ENCODE measurements at regions not wholly inside any gene's neighbourhood (a gene's known extent, or its start where the extent isn't known, plus 50 kb on each side); places are given as distances from the start of the nearest gene placed in this dataset.
"Not testable (repeated sequence)": the region's sequence is repeated elsewhere in the genome, so short reads cannot be mapped to it uniquely, and the experiment has no call there.

DNA sequence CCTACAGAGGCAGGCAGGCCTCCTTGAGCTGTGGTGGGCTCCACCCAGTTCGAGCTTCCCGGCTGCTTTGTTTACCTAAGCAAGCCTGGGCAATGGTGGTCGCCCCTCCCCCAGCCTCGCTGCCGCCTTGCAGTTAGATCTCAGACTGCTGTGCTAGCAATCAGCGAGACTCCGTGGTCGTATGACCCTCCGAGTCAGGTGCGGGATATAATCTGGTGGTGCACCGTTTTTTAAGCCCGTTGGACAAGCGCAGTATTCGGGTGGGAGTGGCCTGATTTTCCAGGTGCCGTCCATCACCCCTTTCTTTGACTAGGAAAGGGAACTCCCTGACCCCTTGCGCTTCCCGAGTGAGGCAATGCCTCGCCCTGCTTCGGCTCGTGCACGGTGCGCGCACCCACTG lies 407.6 kb downstream of the NTRK2 start:
- DNase-seq (ENCODE audit: low spot score): not testable (repeated sequence)

All from hematopoietic multipotent progenitor cell treated with erythropoietin and hydrocortisone succinate and interleukin-3 and kit ligand, for 15 days (in vitro differentiated cells).